ENCODE measurements at regions not wholly inside any gene's neighbourhood (a gene's known extent, or its start where the extent isn't known, plus 50 kb on each side); places are given as distances from the start of the nearest gene placed in this dataset.

DNA sequence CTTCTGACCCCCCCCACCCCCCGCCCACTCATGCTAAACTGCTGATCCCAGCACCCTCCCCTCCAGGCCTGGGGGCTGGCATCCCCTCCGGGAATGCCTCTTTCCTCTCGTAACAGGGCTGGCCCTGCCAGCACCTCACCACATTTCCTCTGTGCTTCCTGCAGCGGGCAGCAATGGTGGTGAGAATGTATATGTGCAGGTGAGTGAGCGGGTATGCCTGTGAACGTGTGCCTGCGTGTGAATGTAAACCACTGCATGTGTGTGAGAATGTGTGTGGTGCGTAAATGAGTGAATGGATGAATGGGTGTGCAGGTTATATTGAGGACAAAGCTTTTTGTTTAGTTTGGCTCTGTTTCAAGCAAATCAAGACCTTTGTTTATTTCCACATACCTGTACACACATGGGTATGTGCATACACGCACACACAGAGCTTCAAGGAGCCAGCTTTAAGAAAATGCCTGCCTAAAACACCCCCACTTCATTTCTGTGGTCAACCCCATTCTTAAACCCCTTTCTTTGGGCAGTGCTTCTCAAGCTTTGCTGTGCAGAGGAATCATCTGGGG is 95.7 kb upstream of the SHB start:
- TF ChIP-seq, protein P1, sequence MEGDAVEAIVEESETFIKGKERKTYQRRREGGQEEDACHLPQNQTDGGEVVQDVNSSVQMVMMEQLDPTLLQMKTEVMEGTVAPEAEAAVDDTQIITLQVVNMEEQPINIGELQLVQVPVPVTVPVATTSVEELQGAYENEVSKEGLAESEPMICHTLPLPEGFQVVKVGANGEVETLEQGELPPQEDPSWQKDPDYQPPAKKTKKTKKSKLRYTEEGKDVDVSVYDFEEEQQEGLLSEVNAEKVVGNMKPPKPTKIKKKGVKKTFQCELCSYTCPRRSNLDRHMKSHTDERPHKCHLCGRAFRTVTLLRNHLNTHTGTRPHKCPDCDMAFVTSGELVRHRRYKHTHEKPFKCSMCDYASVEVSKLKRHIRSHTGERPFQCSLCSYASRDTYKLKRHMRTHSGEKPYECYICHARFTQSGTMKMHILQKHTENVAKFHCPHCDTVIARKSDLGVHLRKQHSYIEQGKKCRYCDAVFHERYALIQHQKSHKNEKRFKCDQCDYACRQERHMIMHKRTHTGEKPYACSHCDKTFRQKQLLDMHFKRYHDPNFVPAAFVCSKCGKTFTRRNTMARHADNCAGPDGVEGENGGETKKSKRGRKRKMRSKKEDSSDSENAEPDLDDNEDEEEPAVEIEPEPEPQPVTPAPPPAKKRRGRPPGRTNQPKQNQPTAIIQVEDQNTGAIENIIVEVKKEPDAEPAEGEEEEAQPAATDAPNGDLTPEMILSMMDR (conservative IDR thresholded peaks at IDR 0.05; ENCODE audit: low read length): no peak
- no peak for TF ChIP-seq EZH2phosphoT487 (IDR thresholded peaks at IDR 0.05; ENCODE audit: borderline replicate concordance)

Measured in Loucy (cell line).